Neural cell (in vitro differentiated cells): ENCODE measurements at regions not wholly inside any gene's neighbourhood (a gene's known extent, or its start where the extent isn't known, plus 50 kb on each side); places are given as distances from the start of the nearest gene placed in this dataset.

Experiments
- H2AFZ ChIP-seq: fragments of 200-600, 300-800 bp; sonication (generic), shearing (Covaris generic); 2 replicates; pipeline ENCODE4 v1.6.0; 2014; ENCODE audit warnings: low read depth, mild to moderate bottlenecking, antibody characterized with exemption, low read length, moderate library complexity
- H3F3A ChIP-seq: fragments of 200-600 bp; shearing (Covaris generic); 2 replicates; pipeline ENCODE4 v1.6.1; 2016; ENCODE audit warnings: mild to moderate bottlenecking, moderate library complexity, mixed read lengths, antibody characterized with exemption, low read length; ENCODE audit not compliant: insufficient read depth, poor library complexity, severe bottlenecking
- H3K27ac ChIP-seq: fragments of 200-600, 300-800 bp; sonication (generic), shearing (Covaris generic); 2 replicates; pipeline ENCODE4 v1.5.1; 2014; ENCODE audit warnings: mild to moderate bottlenecking, low read length, moderate library complexity
- H3K27me3 ChIP-seq: fragments of 300-800, 200-600 bp; sonication (generic), shearing (Covaris generic); 2 replicates; pipeline ENCODE4 v1.6.0; 2014; ENCODE audit warnings: mild to moderate bottlenecking, low read depth, low read length, moderate library complexity; ENCODE audit not compliant: insufficient read depth
- H3K36me3 ChIP-seq: fragments of 300-800, 200-600 bp; sonication (generic), shearing (Covaris generic); 2 replicates; pipeline ENCODE4 v1.5.1; 2014; ENCODE audit warnings: mild to moderate bottlenecking, antibody characterized with exemption, low read length, moderate library complexity; ENCODE audit not compliant: insufficient read depth
- H3K4me2 ChIP-seq: fragments of 300-800, 200-600 bp; sonication (generic), shearing (Covaris generic); 2 replicates; pipeline ENCODE4 v1.6.0; 2014; ENCODE audit warnings: mild to moderate bottlenecking, low read length
- H3K4me3 ChIP-seq: fragments of 300-800, 200-600 bp; sonication (generic), shearing (Covaris generic); 2 replicates; pipeline ENCODE4 v1.5.1; 2014; ENCODE audit warnings: mild to moderate bottlenecking, low read length, moderate library complexity
- H3K79me2 ChIP-seq: fragments of 200-600 bp; shearing (Covaris generic); replicated peaks from 2 replicates; pipeline ENCODE4 v1.6.0; 2014; ENCODE audit warnings: mild to moderate bottlenecking, low read length, moderate library complexity; ENCODE audit not compliant: insufficient read depth
- H3K9ac ChIP-seq: fragments of 300-800, 200-600 bp; sonication (generic), shearing (Covaris generic); 2 replicates; pipeline ENCODE4 v1.6.1; 2016; ENCODE audit warnings: mild to moderate bottlenecking, low read length, mixed read lengths
- H3K9me2 ChIP-seq: fragments of 200-600 bp; shearing (Covaris generic); 2 replicates; pipeline ENCODE4 v1.6.1; 2016; ENCODE audit warnings: mild to moderate bottlenecking, low read length, mixed read lengths; ENCODE audit not compliant: insufficient read depth
- H3K9me3 ChIP-seq: fragments of 200-600, 300-800 bp; sonication (generic), shearing (Covaris generic); 2 replicates; pipeline ENCODE4 v1.6.1; 2016; ENCODE audit warnings: mild to moderate bottlenecking, mixed run types, low read length, moderate library complexity, mixed read lengths
- H4K20me1 ChIP-seq: fragments of 200-600 bp; shearing (Covaris generic); 2 replicates; pipeline ENCODE4 v1.6.1; 2016; ENCODE audit warnings: mild to moderate bottlenecking, mixed run types; ENCODE audit not compliant: insufficient read depth
- CTCF ChIP-seq: fragments of 450-650 bp; IDR thresholded peaks from 2 replicates; pipeline ENCODE4 v1.5.1; 2014; ENCODE audit warnings: antibody characterized with exemption, mild to moderate bottlenecking, moderate library complexity; ENCODE audit not compliant: poor library complexity, severe bottlenecking
- EP300 ChIP-seq: fragments of 450-650 bp; conservative IDR thresholded peaks from 2 replicates; pipeline ENCODE4 v1.6.1; 2014; ENCODE audit warnings: antibody characterized with exemption, mild to moderate bottlenecking, moderate library complexity; ENCODE audit not compliant: poor library complexity, severe bottlenecking
- EZH2 ChIP-seq: fragments of 200-600, 300-800 bp; shearing (Covaris generic), sonication (generic); IDR thresholded peaks from 2 replicates; pipeline ENCODE4 v1.6.1; 2014; ENCODE audit warnings: antibody characterized with exemption, low read length, borderline replicate concordance, mild to moderate bottlenecking; ENCODE audit not compliant: insufficient read depth, poor library complexity, severe bottlenecking
- MXI1 ChIP-seq: fragments of 450-650 bp; conservative IDR thresholded peaks from 2 replicates; pipeline ENCODE4 v1.6.1; 2014; ENCODE audit warnings: antibody characterized with exemption, mild to moderate bottlenecking; ENCODE audit not compliant: poor library complexity, severe bottlenecking
- POLR2AphosphoS5 ChIP-seq: IDR thresholded peaks from 2 replicates; pipeline ENCODE4 v1.6.1; 2012
- RAD21 ChIP-seq: fragments of 450-650 bp; conservative IDR thresholded peaks from 2 replicates; pipeline ENCODE4 v1.6.1; 2014; ENCODE audit warnings: antibody characterized with exemption, mild to moderate bottlenecking, moderate library complexity
- REST ChIP-seq: IDR thresholded peaks from 2 replicates; pipeline ENCODE4 v1.6.1; 2012; ENCODE audit warnings: borderline replicate concordance
- SMC3 ChIP-seq: fragments of 450-650 bp; conservative IDR thresholded peaks from 2 replicates; pipeline ENCODE4 v1.6.1; 2014; ENCODE audit warnings: antibody characterized with exemption, mild to moderate bottlenecking, moderate library complexity; ENCODE audit not compliant: poor library complexity
- TAF1 ChIP-seq: IDR thresholded peaks from 2 replicates; pipeline ENCODE4 v1.6.1; 2012; ENCODE audit warnings: low read depth

GRCh38 chr6:142676647-142677192 lies 268.3 kb downstream of the HIVEP2 start:
- Histone ChIP-seq H3K79me2 (no peaks in the 10 kb centered on the region), H3K9me3 (no peaks in the 10 kb centered on the region), H3K4me3 (no peak overlapping the region), H3K9ac (no peak overlapping the region), H3K27me3 (no peaks in the 10 kb centered on the region), H3K27ac (no peak overlapping the region), H3F3A (no peaks in the 10 kb centered on the region), H3K36me3 (no peaks in the 10 kb centered on the region), H4K20me1 (no peaks in the 10 kb centered on the region), H2AFZ (no peak overlapping the region), H3K9me2 (no peaks in the 10 kb centered on the region), H3K4me2 (no peak overlapping the region)
- TF ChIP-seq CTCF (no peak), SMC3 (no peak), RAD21 (no peak), MXI1 (no peak), EP300 (no peak), POLR2AphosphoS5 (no peak), EZH2 (no peak), REST (no peak), TAF1 (no peak)

GRCh38 chr6:142679907-142680700 lies 264.9 kb downstream of the HIVEP2 start:
- H3F3A ChIP-seq: no peaks in the 10 kb centered on the region
- H3K4me3 ChIP-seq: no peak overlapping the region
- H3K9me2 ChIP-seq: no peaks in the 10 kb centered on the region
- H3K27ac ChIP-seq: no peak overlapping the region
- no peak overlapping the region for H2AFZ ChIP-seq
- no peaks in the 10 kb centered on the region for H3K79me2 ChIP-seq
- no peaks in the 10 kb centered on the region for H3K36me3 ChIP-seq
- H3K27me3 ChIP-seq: no peaks in the 10 kb centered on the region
- H4K20me1 ChIP-seq: no peaks in the 10 kb centered on the region
- TF ChIP-seq EZH2 (no peak), REST (no peak), SMC3 (no peak), POLR2AphosphoS5 (no peak), RAD21 (no peak), MXI1 (no peak), CTCF (no peak), TAF1 (no peak), EP300 (no peak)
- no peak overlapping the region for H3K4me2 ChIP-seq
- no peaks in the 10 kb centered on the region for H3K9me3 ChIP-seq
- no peak overlapping the region for H3K9ac ChIP-seq
